ENCODE measurements at regions not wholly inside any gene's neighbourhood (a gene's known extent, or its start where the extent isn't known, plus 50 kb on each side); places are given as distances from the start of the nearest gene placed in this dataset.

GRCh38 chr3:5613599-5613998, 426.1 kb downstream of the EDEM1 start:
- Histone ChIP-seq H3K4me3 (replicated peaks in 1 of 3; ENCODE audit: low read depth in 2 of 3, low read length in 3 of 3) (no peak overlapping the region), H3K27ac (ENCODE audit: low read depth in 1 of 2, low read length in 2 of 2) (no peak overlapping the region), H4K20me1 (ENCODE audit: insufficient read depth, low read length) (no peaks in the 10 kb centered on the region), H3K9me3 (replicated peaks in 1 of 2; ENCODE audit: control insufficient read depth in 1 of 2, insufficient read depth in 1 of 2, low read length in 2 of 2) (no peaks in the 10 kb centered on the region), H2AFZ (ENCODE audit: insufficient read depth, low read depth, low read length, poor library complexity, severe bottlenecking) (no peak overlapping the region), H3K4me1 (ENCODE audit: control insufficient read depth in 1 of 2, insufficient read depth in 2 of 2, low read length in 2 of 2) (no peaks in the 10 kb centered on the region), H3K9ac (ENCODE audit: insufficient read depth, low read length, poor library complexity, severe bottlenecking) (no peak overlapping the region), H3K79me2 (ENCODE audit: insufficient read depth, low read length) (no peaks in the 10 kb centered on the region), H3K27me3 (ENCODE audit: control insufficient read depth in 2 of 2, insufficient read depth in 2 of 2, low read length in 2 of 2) (no peaks in the 10 kb centered on the region), H3K4me2 (replicated peaks; ENCODE audit: extremely low read depth, low read length, poor library complexity, severe bottlenecking) (no peak overlapping the region), H3K36me3 (replicated peaks in 1 of 2; ENCODE audit: control insufficient read depth in 1 of 2, insufficient read depth in 2 of 2, low read length in 2 of 2) (no peaks in the 10 kb centered on the region)
- Mint-ChIP-seq H3K4me1 (peaks cover 4% of the 10 kb centered on the region), H3K27ac (no peak overlapping the region), H3K4me3 (no peak overlapping the region), H3K27me3 (ENCODE audit: low read depth in 3 of 3) (peaks cover 0 to 3% (median 1%) of the 10 kb centered on the region in 3 donors), H3K9me3 (peaks cover 0 to 9% (median 0%) of the 10 kb centered on the region in 7 donors), H3K36me3 (no peaks in the 10 kb centered on the region)
- no peak for TF ChIP-seq CTCF (IDR thresholded peaks at IDR 0.05)
- no peak for DNase-seq
- no CpG with 5 or more reads among the region's 3 CpGs for WGBS (ENCODE audit: insufficient coverage)
- intact Hi-C loops (cut with micrococcal nuclease) = no loop called here

GRCh38 chr3:5616873-5617272, 429.4 kb downstream of the EDEM1 start:
- no peaks in the 10 kb centered on the region for H3K27me3 ChIP-seq (ENCODE audit: control insufficient read depth in 2 of 2, insufficient read depth in 2 of 2, low read length in 2 of 2)
- H3K4me2 ChIP-seq (replicated peaks; ENCODE audit: extremely low read depth, low read length, poor library complexity, severe bottlenecking) = no peak overlapping the region
- no peak for DNase-seq
- H3K4me3 Mint-ChIP-seq = no peak overlapping the region
- no peak overlapping the region for H3K4me3 ChIP-seq (replicated peaks in 1 of 3; ENCODE audit: low read depth in 2 of 3, low read length in 3 of 3)
- H3K27me3 Mint-ChIP-seq (ENCODE audit: low read depth in 3 of 3) = peaks cover 0 to 3% (median 1%) of the 10 kb centered on the region in 3 donors
- no peak overlapping the region for H3K27ac Mint-ChIP-seq
- no peaks in the 10 kb centered on the region for H4K20me1 ChIP-seq (ENCODE audit: insufficient read depth, low read length)
- H3K4me1 ChIP-seq (ENCODE audit: control insufficient read depth in 1 of 2, insufficient read depth in 2 of 2, low read length in 2 of 2) = no peaks in the 10 kb centered on the region
- 0% methylated on average over 1 of the region's 4 CpGs for WGBS (ENCODE audit: insufficient coverage)
- H3K36me3 Mint-ChIP-seq = no peaks in the 10 kb centered on the region
- H3K9me3 Mint-ChIP-seq = peaks cover 0 to 8% (median 4%) of the 10 kb centered on the region in 7 donors
- H3K36me3 ChIP-seq (replicated peaks in 1 of 2; ENCODE audit: control insufficient read depth in 1 of 2, insufficient read depth in 2 of 2, low read length in 2 of 2) = no peaks in the 10 kb centered on the region
- no peak overlapping the region for H3K27ac ChIP-seq (ENCODE audit: low read depth in 1 of 2, low read length in 2 of 2)
- no peak overlapping the region for H2AFZ ChIP-seq (ENCODE audit: insufficient read depth, low read depth, low read length, poor library complexity, severe bottlenecking)
- no peaks in the 10 kb centered on the region for H3K9me3 ChIP-seq (replicated peaks in 1 of 2; ENCODE audit: control insufficient read depth in 1 of 2, insufficient read depth in 1 of 2, low read length in 2 of 2)
- peaks cover 4% of the 10 kb centered on the region for H3K4me1 Mint-ChIP-seq
- no peak for TF ChIP-seq CTCF (IDR thresholded peaks at IDR 0.05)
- intact Hi-C loops (cut with micrococcal nuclease) = no loop called here
- no peak overlapping the region for H3K9ac ChIP-seq (ENCODE audit: insufficient read depth, low read length, poor library complexity, severe bottlenecking)
- H3K79me2 ChIP-seq (ENCODE audit: insufficient read depth, low read length) = no peaks in the 10 kb centered on the region
